Neural progenitor cell (in vitro differentiated cells): ENCODE measurements at regions not wholly inside any gene's neighbourhood (a gene's known extent, or its start where the extent isn't known, plus 50 kb on each side); places are given as distances from the start of the nearest gene placed in this dataset.

ENCODE experiments used
- CTCF ChIP-seq: fragments of 200-600 bp; sonication (generic); IDR thresholded peaks from 2 replicates; pipeline ENCODE4 v1.5.1; 2017; ENCODE audit warnings: antibody characterized with exemption, mild to moderate bottlenecking
- EZH2 ChIP-seq: fragments of 200-600 bp; sonication (generic); IDR thresholded peaks from 2 replicates; pipeline ENCODE4 v1.6.1; 2017; ENCODE audit warnings: antibody characterized with exemption, mild to moderate bottlenecking, moderate library complexity
- EZH2phosphoT487 ChIP-seq: fragments of 200-600 bp; sonication (generic); IDR thresholded peaks from 2 replicates; pipeline ENCODE4 v1.6.1; 2017; ENCODE audit warnings: antibody characterized with exemption

- TF ChIP-seq CTCF: no peak
- no peak for TF ChIP-seq EZH2
- TF ChIP-seq EZH2phosphoT487: no peak
Measured at GRCh38 chr6:113015249-113015648, 668.1 kb downstream of the RFPL4B start.
